NCI-H1105 treated with DMSO at 0.1 percent for 48 hours (cell line): ENCODE measurements at regions not wholly inside any gene's neighbourhood (a gene's known extent, or its start where the extent isn't known, plus 50 kb on each side); places are given as distances from the start of the nearest gene placed in this dataset.
"Not testable (repeated sequence)": the region's sequence is repeated elsewhere in the genome, so short reads cannot be mapped to it uniquely, and the experiment has no call there.

Source experiments
- DNase-seq: peaks from one replicate; lab custom pipeline; 2025; lab: John Stamatoyannopoulos, UW

DNA sequence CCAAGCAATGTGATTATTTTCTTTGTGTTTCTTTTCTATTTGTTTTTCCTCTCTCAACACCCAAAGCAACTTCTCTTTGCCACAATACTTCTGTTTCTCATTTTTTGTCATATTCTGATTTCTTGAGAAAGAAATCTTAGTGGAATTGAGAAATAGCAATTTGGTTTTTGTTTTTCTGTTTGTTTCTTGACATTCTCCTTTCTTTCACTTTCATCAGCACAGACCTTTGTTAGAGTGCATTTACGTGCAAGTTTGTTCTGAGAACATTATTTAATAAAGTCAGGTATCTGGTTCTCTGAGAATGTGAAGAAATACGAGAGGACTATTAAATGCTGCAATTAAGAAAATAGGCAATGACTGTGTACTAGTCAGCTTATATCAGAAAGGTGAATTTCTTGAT lies 608.1 kb upstream of the AADAT start:
- DNase-seq = no peak

DNA sequence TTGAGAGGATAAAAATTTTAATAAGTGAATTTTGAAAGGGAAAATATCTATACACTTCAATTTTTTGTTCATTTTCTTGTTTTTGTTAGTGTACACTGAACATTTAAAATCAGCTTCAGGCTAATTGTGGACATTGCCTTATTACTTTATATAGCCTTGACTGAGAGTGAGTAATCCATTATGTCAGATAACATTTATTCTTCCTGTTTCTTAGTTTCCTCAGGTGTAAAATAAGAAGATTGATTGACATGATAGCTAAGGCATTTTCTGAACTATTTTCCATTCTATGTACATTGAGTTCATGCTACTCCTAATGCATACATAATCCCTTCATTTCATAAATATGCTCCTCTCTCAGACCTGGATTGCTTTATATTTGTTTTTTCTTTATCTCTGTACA lies 607.3 kb upstream of the AADAT start:
- DNase-seq = no peak

DNA sequence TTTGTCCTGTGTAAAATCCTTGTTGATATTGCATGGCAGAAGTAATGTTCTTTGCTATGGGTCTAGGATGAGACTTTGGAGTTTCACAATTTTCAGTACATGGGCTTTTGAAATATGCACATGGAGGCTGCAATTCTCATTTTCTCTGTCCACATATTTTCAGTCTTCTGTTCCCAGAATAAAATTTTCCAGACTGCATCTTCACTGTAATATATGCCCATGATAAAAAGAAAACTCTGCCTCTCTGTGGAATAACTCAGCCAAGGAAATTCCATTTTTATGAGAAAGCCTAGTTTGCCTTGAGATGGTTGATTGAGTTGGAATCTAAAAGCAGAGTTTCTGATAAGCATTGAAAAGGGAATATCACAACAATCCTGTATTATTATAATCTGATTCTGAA lies 601.4 kb upstream of the AADAT start:
- DNase-seq = no peak

DNA sequence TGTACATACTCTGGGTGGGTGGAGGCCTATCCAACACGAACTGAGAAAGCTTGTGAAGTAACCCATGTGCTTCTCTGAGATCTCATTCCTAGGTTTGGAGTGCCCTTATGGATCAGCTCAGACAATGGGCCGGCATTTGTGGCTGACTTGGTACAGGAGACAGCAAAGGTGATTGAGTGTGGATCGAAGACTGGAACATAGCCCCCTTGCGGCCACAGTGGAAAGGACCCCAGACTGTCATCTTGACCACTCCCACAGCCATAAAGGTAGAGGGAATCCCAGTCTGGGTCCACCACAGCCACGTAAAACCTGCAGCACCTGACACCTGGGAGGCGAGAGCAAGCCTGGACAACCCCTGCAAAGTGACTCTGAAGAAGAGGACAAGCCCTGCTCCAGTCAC lies 598.0 kb upstream of the AADAT start:
- DNase-seq = no peak

DNA sequence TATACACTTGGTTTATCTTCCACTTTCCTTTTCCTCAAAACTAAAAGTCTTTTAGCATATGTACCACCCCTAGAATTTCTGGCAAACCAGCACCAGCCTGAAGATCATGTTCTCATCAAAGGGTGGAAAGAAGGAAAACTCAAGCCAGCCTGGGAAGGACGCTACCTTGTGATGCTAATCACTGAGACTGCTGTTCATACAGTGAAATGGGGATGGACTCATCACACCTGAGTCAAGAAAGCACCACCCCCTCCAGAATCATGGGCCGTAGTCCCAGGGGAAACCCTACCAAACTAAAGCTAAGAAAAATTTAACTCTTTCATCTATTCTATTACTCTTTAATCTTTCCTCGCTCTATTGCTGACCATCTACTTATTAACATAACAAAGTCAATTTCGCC lies 595.9 kb upstream of the AADAT start:
- DNase-seq = not testable (repeated sequence)

DNA sequence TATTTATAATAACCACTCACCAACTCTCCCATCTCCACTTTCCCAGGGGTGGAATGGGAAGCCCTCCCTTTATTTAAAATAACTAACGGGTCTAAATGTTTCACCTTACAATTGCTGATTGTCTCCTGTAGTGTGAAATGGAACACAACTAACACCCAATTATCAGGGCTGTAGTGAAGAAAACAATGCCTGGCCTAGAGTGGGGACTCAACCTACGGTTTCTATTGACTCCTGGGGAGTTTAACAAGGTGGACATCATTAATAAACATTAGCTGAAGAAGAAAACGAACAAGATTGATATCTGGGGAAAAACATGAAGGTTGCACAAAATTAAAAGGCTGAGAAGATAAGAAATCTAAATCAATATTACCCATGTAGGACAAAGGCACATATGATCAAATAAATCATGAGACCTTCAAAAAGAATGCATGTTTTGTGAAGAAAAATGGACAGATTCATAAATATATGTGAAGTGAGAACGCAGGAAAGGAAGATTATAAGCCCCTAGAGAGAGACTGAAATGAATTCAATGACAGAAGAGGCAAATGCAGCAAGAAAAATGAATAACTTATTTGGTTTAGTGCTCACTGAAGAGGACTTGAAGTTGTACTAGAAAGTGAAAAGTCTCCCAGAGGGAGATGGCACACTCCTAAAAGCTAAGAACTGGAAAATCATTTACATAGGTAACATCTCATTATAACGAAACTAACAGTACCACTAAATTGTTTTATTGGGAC lies 593.0 kb upstream of the AADAT start:
- no peak for DNase-seq

DNA sequence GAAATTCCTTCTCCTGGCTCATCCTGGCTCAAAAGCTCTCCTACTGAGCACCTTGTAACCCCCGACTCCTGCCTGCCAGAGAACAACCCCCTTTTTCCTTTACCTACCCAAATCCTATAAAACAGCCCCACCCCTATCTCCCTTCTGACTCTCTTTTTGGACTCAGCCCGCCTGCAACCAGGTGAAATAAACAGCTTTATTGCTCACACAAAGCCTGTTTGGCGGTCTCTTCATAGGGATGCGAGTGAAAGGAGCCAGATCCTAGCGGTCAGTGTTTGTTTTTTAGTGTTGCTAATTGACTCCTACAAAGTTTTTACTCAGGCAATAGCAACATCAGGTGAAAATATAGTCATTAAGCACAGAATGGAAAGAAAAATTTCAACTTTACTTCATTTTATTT lies 592.3 kb upstream of the AADAT start:
- DNase-seq = not testable (repeated sequence)

DNA sequence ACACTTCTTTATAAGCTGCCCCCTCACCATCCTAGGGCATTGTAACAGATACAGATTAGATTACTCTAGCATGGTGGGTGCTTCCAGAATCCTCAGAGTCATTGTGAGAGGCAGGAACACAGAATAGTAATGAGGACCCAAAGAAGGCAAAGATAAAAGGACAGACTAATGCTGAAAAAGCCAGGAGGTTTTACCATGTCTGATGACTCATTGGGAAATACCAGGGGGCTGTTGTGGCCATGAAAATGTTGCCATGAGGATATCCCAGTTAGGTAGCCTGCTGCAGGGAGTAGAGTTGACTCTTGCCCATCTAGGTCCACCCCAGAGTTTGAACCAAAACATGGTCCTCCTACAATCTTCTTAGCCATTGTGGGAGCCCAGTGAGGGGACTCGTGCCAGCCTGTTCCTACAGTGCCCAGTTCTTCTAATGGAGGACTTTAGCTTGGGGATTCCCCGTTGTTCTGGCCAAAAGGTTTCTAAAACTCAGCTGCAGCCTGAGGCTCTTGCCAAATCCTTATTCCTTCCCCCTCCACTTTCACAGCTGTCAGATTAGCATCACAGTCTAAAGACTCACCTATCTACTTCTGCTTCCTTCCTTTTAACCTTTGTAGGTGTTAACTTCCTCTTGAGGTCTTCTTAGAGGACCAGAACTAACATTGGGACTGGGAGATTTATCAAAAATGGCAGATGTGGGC lies 586.0 kb upstream of the AADAT start:
- no peak for DNase-seq

DNA sequence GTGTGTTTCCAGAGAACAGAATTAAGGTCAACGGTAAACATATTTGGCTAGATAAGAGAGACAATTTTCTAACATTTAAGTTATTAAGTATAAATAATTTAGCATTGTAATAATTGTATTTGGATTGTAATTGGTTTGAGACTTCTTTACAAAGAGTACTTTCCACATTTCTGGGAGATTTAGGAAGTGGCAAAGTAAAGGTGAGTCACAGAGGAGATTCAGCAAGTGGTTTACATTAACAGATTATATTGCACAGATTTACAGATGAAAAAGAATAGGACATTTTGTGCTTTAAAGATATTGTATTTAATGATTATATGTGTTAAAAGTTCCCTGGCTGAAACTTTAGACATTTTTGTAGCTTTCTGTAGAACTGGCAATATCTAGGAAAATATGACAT lies 584.4 kb upstream of the AADAT start:
- no peak for DNase-seq

DNA sequence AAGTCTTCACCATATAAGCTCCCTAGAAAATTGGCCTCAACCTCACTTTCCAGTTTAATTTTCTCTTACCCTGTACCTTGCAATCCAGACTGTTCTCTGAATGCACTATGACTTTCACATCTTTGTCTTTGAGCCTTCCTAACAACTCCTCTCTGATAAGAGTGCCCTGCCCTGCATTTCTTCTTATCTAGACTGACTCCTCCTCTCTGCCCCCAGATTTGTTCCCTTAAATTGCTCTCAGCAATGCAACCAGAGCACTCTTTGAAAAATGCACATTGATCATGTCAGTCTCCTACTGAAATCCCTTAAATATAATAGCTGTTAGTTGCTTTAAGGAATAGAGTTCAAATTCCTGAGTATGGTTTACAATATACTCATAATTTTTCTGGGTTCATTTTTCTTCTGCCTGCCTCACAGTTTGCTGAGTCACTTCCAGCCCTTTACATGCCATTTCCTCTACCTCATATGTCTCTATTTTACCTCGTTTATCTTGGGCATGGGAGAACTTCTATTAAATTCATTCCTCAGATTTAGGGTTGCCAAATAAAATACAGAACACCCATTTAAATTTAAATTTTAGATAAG lies 582.7 kb upstream of the AADAT start:
- no peak for DNase-seq

DNA sequence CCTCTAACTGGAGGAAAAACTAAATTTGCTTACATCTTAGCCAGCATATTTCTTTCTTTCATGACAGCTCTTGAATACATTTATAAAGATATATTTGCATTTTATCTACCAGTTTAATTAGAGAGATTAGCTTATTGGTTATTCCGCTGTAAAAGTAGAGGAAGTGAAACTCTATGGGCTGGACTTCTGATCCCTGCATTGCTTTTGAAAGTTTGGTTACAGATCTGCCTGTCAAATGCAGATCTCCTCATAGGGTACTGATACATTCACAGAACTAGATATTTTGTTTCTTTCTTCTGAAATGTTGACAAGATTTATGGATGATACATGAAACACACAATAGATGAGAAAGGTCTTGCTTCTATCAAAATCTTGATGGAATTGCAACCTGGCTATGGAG lies 581.4 kb upstream of the AADAT start:
- DNase-seq = no peak

DNA sequence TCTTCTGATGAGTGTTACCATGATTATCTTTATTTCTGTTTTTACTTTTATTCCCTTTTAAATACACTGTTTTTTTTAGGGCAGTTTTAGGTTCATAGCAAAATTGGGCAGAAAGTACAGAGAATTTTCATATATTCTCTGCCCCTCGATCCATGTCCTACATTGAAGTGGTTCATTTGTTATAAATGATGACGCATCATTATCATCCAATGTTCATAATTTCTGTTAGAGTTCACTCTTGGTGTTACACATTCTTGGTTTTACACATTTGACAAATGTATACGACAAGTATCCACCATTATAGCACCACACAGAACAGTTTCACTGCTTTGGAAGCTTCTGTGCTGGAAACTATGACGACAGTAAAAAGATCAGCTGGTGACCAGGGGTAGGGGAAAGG lies 578.1 kb upstream of the AADAT start:
- no peak for DNase-seq

DNA sequence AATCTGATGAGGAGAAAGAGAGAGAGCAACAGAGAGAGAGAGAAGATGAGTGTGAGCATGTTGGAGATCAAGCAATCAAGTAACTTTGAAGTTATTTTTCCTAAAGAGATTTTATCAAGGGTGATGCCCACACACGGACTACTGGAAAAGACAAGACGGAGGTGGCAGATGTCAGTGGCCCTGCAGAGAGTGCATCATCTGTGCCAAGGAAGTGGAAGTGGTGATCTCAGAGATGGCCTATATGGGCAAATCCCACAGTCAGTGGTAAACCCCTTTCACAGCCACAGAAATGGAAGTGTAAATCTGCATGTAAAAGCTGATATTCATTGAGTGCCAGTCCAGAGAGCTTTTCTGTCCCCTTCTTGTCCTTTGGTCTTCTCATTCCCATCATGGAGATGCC lies 577.2 kb upstream of the AADAT start:
- DNase-seq = no peak

DNA sequence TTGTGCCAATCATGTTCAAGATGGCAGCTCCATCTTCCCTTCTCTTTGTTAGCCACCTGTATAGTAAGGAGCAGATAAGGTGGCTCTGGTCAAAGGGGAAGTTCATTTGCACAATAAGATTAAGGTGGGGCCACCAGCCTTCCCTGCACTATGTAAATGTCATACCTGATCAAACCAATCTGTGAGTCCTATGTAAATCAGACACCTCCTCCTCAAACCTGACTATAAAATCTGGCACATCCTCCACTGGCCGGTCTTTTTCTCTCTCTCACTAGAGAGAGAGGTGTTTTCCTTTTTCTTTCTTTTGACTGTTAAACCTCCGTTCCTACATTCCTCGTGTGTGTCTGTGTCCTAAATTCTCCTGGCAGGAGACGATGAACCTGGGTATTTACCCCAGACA lies 572.5 kb upstream of the AADAT start:
- DNase-seq = no peak

DNA sequence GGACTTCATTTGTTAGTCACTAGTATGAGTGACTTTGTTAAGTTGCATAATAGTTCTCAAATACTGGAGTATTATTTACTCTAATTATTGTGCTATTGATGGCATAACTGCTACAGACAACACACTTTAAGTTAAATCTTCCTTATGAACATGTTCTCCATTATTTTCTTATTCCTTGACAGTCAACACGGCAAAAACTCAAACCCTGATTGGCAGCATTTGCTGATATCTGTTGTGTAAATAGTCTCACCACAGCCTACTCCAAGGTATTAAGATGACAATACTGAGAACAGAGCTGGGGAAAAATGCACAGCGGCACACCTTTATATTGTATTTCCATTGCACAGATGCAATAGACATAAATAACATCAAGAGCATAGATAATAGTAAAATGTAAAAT lies 568.0 kb upstream of the AADAT start:
- no peak for DNase-seq

DNA sequence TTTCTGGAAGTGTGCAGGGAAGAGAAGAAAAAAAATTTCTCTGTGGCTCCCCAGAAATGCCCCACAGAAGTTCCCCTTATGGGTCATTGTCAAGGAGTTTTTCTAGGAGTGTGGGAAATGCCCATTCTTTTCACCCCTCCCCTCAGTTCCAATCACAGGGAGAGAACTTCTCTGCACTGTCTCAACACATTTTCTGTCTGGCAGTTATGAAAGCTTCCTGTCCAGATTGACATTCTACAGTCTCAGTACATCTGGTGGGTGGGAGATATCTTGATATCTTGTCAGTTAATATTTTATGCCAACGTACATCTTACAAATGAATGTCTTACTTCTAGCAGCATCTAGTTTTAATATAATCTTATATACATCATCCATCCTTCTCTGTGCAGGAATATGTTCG lies 566.8 kb upstream of the AADAT start:
- no peak for DNase-seq

DNA sequence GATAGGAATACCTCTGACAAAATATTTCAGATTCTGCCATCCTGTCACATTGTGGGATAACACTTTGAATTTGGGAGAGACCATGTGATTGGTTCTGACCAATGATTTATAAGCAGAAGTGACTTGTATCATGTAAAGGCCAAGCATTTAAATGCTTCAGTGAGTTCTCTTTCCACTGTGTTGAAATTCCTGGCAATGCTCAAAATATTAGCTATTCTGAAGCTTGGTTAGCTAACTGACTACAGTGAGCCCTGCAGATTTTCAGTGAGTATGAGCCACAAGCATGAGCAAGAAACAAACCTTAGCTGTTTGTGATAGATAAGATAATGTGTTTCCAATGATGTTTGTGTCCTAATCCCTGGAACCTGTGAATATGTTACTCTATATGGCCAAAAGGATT lies 562.8 kb upstream of the AADAT start:
- DNase-seq = no peak

DNA sequence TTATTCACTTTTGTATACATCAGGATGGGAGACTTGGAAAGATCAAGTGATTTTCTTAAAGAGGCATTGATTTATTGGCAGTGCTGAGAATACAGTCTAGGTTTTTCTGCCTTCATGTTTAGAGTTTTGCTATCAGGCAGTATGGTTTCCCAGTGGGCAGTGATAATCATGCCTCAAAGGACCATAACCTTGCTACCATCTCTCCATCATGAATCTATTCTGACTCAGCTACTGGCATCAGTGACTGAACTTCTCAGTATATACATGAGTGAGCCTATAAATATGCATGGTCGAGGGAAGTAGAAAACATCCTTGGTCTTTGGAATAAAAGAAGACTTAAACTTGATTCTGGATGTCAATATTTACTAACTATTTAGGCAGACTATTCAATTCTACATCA lies 562.0 kb upstream of the AADAT start:
- no peak for DNase-seq

DNA sequence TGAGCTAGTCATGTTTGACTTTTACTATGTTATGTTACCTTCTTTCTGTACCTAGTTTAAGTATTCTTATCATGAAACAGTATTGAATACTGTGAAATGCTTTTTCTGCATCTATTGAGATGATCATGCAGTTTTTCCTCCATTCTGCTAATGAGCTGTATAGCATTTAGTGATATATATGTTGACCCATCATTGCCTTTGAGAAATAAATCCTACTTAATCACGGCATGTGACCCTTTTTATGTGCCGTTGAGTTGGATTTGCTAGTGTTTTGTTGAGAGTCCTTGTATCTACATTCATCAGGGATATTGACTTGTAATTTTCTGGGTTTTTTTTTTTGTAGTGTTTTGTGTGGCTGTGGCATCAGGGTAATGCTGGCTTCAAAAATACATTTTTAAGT lies 537.7 kb upstream of the AADAT start:
- DNase-seq = no peak

DNA sequence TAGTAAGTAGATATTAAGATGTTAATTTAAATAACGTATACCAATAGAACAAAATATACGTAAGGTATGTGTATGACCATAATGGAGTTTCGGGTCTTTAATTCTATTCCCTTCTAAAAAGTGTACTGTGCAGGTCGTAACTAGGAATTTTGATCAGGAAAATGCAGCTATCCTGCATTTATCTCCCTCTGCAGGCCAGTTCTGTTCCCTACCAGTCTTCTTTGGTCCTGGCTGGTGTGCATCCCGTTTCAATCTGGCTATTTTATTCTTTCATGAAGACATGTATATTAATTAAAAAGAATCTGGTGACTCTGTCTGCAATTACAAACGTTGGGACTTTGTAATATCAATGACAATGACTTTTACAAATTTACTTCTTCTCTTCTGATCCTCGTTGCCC lies 534.1 kb upstream of the AADAT start:
- DNase-seq = no peak

DNA sequence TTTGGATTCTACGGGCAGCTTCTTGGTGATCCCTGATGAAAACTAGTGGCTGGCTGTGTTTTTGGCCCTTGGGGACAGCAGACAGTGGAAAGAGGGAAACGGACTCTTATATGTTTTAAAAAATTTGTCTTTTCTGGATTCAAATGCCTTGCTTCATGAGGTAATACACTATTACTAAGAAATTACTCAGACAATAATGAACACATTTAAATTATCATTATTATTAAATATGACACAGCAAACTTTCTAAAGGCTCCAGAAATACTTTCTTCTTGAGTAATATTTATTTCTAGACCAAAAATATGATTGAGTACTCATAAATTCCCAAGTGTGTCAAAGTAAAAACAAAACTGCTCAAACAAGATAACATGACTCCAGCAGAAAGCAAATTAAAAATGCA lies 520.7 kb upstream of the AADAT start:
- no peak for DNase-seq

DNA sequence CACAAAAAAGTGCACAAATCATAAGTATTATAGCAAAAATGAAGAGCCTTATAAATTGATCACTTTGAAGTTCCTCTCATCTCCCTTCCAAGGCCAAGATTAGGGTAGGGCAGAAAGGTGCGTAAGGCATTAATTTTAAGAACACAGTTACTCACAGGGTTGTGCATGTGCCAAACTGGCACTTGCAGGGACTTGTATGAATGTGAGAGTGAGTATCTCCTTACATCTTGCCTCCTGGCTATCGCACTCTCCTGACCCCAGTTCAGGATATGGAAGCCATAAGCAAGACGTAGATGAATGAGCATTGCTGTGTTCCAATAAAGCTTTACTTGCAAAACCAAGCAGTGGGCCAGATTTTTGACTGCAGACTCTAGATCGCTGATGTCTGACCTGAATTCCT lies 510.1 kb upstream of the AADAT start:
- DNase-seq = no peak

DNA sequence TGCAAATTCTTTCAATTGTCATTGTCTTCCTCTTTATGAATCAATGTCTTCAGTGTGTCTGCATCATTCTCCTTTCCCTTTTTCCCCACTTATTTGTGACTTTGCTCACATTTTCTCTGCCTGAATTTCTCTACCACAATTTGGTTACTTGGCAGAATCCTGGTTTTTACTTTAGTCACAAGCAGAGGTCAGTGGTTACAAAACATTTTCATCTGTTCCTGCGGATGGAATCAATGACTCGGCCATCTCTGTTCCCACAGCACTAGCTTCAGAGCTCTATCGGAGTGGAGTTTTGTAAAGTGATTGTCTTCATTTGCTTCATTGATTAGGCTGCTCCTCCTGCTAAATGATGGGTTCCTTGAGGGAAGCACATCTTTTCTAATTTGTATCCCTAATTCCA lies 501.3 kb upstream of the AADAT start:
- DNase-seq = no peak
